ENCODE measurements at regions not wholly inside any gene's neighbourhood (a gene's known extent, or its start where the extent isn't known, plus 50 kb on each side); places are given as distances from the start of the nearest gene placed in this dataset.

- POLR2A ChIA-PET (ENCODE audit: low non-redundant PET): no interaction called here
- CTCF ChIA-PET: no interaction called here
- no peak for DNase-seq (ENCODE audit: low spot score)
- H3K27ac ChIP-seq: no peak overlapping the region
- TF ChIP-seq CTCF (conservative IDR thresholded peaks at IDR 0.05; ENCODE audit: low read depth): no peak
Measured at GRCh38 chr9:3043369-3043768, 199.5 kb upstream of the PUM3 start.

GRCh38 chr9:3040761-3041160 is 196.9 kb upstream of the PUM3 start:
- ChIA-PET POLR2A (ENCODE audit: low non-redundant PET) (no interaction called here), CTCF (no interaction called here)
- no peak for TF ChIP-seq CTCF (conservative IDR thresholded peaks at IDR 0.05; ENCODE audit: low read depth)
- H3K27ac ChIP-seq: no peak overlapping the region
- no peak for DNase-seq (ENCODE audit: low spot score)

GRCh38 chr9:3036333-3036700 is 192.4 kb upstream of the PUM3 start:
- CTCF ChIA-PET: no interaction called here
- POLR2A ChIA-PET (ENCODE audit: low non-redundant PET): no interaction called here
- no peak for TF ChIP-seq CTCF (conservative IDR thresholded peaks at IDR 0.05; ENCODE audit: low read depth)

GRCh38 chr9:3035579-3036332 is 191.9 kb upstream of the PUM3 start:
- no peak overlapping the region for H3K27ac ChIP-seq
- no peak for DNase-seq (ENCODE audit: low spot score)
- TF ChIP-seq CTCF (conservative IDR thresholded peaks at IDR 0.05; ENCODE audit: low read depth): no peak
- POLR2A ChIA-PET (ENCODE audit: low non-redundant PET): no interaction called here
- CTCF ChIA-PET: no interaction called here

More at GRCh38 chr9:3036333-3036700, 192.4 kb upstream of the PUM3 start:
- DNase-seq (ENCODE audit: low spot score): no peak
- H3K27ac ChIP-seq: no peak overlapping the region

- no peak overlapping the region for H3K27ac ChIP-seq
- CTCF ChIA-PET: no interaction called here
- DNase-seq (ENCODE audit: low spot score): no peak
- no peak for TF ChIP-seq CTCF (conservative IDR thresholded peaks at IDR 0.05; ENCODE audit: low read depth)
- POLR2A ChIA-PET (ENCODE audit: low non-redundant PET): no interaction called here
Measured at GRCh38 chr9:3032898-3033297, 189.0 kb upstream of the PUM3 start.

- no peak for DNase-seq (ENCODE audit: low spot score)
Measured at GRCh38 chr9:3028535-3028934, 184.6 kb upstream of the PUM3 start.

More at GRCh38 chr9:3028535-3028934, 184.6 kb upstream of the PUM3 start:
- CTCF ChIA-PET: no interaction called here
- POLR2A ChIA-PET (ENCODE audit: low non-redundant PET): no interaction called here
- no peak for TF ChIP-seq CTCF (conservative IDR thresholded peaks at IDR 0.05; ENCODE audit: low read depth)
- H3K27ac ChIP-seq: no peak overlapping the region
